Ovary (tissue), 3 donors: ENCODE measurements at regions not wholly inside any gene's neighbourhood (a gene's known extent, or its start where the extent isn't known, plus 50 kb on each side); places are given as distances from the start of the nearest gene placed in this dataset.

ENCODE experiments used
- CTCF ChIP-seq, 3 donors: fragments of 450-650 bp in 2 of 3; fragments of 200-600 bp in 1 of 3; IDR thresholded peaks; one replicate each; pipeline versions ENCODE4 v1.5.1 to v1.8.0; 2016 to 2022; ENCODE audit warnings: antibody characterized with exemption in 3 of 3, mild to moderate bottlenecking in 1 of 3
- EP300 ChIP-seq: sonication (generic); formaldehyde crosslinking; IDR thresholded peaks from one replicate; pipeline ENCODE4 v1.6.1; 2017; ENCODE audit warnings: antibody characterized with exemption
- POLR2A ChIP-seq: fragments of 450-650 bp; IDR thresholded peaks from one replicate; pipeline ENCODE4 v1.6.1; 2017; ENCODE audit warnings: antibody characterized with exemption, mild to moderate bottlenecking, moderate library complexity
- donor health status: DM: no; HTN: no; CAD: no.

DNA sequence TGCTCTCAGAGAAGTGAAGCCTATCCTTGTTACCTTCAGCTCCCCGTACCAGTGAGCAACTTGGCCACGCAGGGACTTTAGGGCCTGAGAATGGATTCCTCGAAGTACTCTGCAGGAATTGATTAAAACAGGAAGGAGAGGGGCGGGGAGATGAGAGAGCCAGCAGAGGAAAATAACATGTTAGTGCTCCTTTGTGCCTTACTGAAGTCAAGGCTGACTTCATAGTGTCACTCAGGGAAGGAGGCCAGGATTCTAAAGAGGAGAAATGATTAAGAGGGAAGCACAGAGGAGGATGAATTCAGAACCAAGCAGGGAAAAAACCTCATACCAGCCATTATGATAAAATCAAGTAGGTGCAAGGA is 195.6 kb upstream of the RHOBTB1 start:
- TF ChIP-seq POLR2A (no peak), CTCF (IDR thresholded peaks at IDR 0.05) (no peak), EP300 (no peak)
